ENCODE measurements at regions not wholly inside any gene's neighbourhood (a gene's known extent, or its start where the extent isn't known, plus 50 kb on each side); places are given as distances from the start of the nearest gene placed in this dataset.

DNA sequence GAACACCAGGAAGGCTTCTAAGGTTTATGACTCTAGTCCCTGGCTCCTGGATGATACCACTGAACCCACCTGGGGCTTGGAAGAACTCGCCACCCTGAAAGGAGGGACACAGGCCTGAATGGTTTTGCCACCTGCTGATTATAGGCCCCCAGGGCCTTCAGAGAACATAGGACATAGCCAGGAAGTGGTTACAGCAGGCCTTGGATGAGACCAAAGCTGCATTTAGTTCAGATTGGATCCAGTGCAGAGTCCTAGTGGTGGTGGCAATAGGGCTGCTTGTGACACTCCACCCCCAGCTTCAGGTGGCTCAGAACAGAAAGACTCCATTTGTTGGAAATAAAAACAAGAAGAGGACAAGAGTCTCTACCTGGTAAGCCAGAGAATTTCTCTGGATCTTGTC is 101.6 kb upstream of the PLPPR5 start:
- Histone ChIP-seq H3K9ac (ENCODE audit: control insufficient read depth, insufficient read depth, low read length) (no peak overlapping the region), H3K27me3 (replicated peaks in 1 of 2; ENCODE audit: control insufficient read depth in 2 of 2, insufficient read depth in 2 of 2, low read length in 1 of 2) (no peaks in the 10 kb centered on the region), H3K36me3 (ENCODE audit: control insufficient read depth in 2 of 2, insufficient read depth in 2 of 2, low read length in 1 of 2) (no peaks in the 10 kb centered on the region), H3K4me2 (ENCODE audit: control insufficient read depth, insufficient read depth) (no peak overlapping the region), H3K27ac (ENCODE audit: control insufficient read depth, insufficient read depth) (no peak overlapping the region), H3K79me2 (ENCODE audit: control insufficient read depth, insufficient read depth, low read length) (no peaks in the 10 kb centered on the region), H3K4me3 (no peak overlapping the region), H2AFZ (ENCODE audit: control insufficient read depth, low read depth, low read length) (no peak overlapping the region), H4K20me1 (ENCODE audit: control insufficient read depth, insufficient read depth) (no peaks in the 10 kb centered on the region), H3K4me1 (ENCODE audit: control insufficient read depth, insufficient read depth, low read length) (no peaks in the 10 kb centered on the region), H3K9me3 (replicated peaks; ENCODE audit: control insufficient read depth, insufficient read depth, low read length) (no peaks in the 10 kb centered on the region)
- in situ Hi-C loops (cut with MboI) = no loop called here
- intact Hi-C loops (cut with micrococcal nuclease; ENCODE audit: unreplicated experiment) = no loop called here
- ChIA-PET SMC1A (ENCODE audit: uncharacterized antibody, unreplicated experiment) (no interaction called here), RAD21 (ENCODE audit: unreplicated experiment) (no interaction called here), CTCF (no interaction called here), POLR2A (no interaction called here)
- FAIRE-seq = no peak
- 0% methylated on average over 1 of the region's 1 CpG for WGBS (ENCODE audit: insufficient coverage, insufficient replicate concordance, low lambda C conversion rate, missing lambda C conversion rate)
- no peak for DNase-seq (ENCODE audit: low read depth, low spot score)
- no TSS peak for BruUV-seq (replicated peaks)
- ATAC-seq = no peak
- TF ChIP-seq STAT1 (conservative IDR thresholded peaks at IDR 0.05) (no peak), POU2F2 (IDR thresholded peaks at IDR 0.05; ENCODE audit: borderline replicate concordance, low read depth, low read length) (no peak), RUNX3 (IDR thresholded peaks at IDR 0.05; ENCODE audit: low read length) (no peak), POLR2A (IDR thresholded peaks at IDR 0.05; ENCODE audit: low read depth, low read length) (no peak), CEBPB (IDR thresholded peaks at IDR 0.05; ENCODE audit: borderline replicate concordance in 1 of 2, low read depth in 2 of 2, low read length in 2 of 2) (no peak), ASH2L (IDR thresholded peaks at IDR 0.05; ENCODE audit: borderline replicate concordance, low read depth) (no peak), ZNF274 (IDR thresholded peaks at IDR 0.05; ENCODE audit: insufficient read depth, insufficient read length) (no peak), NRF1 (conservative IDR thresholded peaks at IDR 0.05; ENCODE audit: low read depth, low read length) (no peak), POLR2AphosphoS5 (IDR thresholded peaks at IDR 0.05; ENCODE audit: low read length) (no peak), SUPT20H (IDR thresholded peaks at IDR 0.05; ENCODE audit: borderline replicate concordance, control insufficient read depth, low read depth, low read length) (no peak), NR2F1 (conservative IDR thresholded peaks at IDR 0.05) (no peak), MTA3 (IDR thresholded peaks at IDR 0.05; ENCODE audit: borderline replicate concordance, low read length) (no peak), MYC (IDR thresholded peaks at IDR 0.05; ENCODE audit: insufficient read depth, insufficient read length, insufficient replicate concordance, low read length, severe bottlenecking) (no peak), WRNIP1 (IDR thresholded peaks at IDR 0.05; ENCODE audit: borderline replicate concordance, low read depth, low read length) (no peak)
- TF ChIP-seq, protein P1, sequence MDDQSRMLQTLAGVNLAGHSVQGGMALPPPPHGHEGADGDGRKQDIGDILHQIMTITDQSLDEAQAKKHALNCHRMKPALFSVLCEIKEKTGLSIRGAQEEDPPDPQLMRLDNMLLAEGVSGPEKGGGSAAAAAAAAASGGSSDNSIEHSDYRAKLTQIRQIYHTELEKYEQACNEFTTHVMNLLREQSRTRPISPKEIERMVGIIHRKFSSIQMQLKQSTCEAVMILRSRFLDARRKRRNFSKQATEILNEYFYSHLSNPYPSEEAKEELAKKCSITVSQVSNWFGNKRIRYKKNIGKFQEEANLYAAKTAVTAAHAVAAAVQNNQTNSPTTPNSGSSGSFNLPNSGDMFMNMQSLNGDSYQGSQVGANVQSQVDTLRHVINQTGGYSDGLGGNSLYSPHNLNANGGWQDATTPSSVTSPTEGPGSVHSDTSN (IDR thresholded peaks at IDR 0.05; ENCODE audit: insufficient replicate concordance, low read depth, low read length) = no peak
- TF ChIP-seq, protein P2, sequence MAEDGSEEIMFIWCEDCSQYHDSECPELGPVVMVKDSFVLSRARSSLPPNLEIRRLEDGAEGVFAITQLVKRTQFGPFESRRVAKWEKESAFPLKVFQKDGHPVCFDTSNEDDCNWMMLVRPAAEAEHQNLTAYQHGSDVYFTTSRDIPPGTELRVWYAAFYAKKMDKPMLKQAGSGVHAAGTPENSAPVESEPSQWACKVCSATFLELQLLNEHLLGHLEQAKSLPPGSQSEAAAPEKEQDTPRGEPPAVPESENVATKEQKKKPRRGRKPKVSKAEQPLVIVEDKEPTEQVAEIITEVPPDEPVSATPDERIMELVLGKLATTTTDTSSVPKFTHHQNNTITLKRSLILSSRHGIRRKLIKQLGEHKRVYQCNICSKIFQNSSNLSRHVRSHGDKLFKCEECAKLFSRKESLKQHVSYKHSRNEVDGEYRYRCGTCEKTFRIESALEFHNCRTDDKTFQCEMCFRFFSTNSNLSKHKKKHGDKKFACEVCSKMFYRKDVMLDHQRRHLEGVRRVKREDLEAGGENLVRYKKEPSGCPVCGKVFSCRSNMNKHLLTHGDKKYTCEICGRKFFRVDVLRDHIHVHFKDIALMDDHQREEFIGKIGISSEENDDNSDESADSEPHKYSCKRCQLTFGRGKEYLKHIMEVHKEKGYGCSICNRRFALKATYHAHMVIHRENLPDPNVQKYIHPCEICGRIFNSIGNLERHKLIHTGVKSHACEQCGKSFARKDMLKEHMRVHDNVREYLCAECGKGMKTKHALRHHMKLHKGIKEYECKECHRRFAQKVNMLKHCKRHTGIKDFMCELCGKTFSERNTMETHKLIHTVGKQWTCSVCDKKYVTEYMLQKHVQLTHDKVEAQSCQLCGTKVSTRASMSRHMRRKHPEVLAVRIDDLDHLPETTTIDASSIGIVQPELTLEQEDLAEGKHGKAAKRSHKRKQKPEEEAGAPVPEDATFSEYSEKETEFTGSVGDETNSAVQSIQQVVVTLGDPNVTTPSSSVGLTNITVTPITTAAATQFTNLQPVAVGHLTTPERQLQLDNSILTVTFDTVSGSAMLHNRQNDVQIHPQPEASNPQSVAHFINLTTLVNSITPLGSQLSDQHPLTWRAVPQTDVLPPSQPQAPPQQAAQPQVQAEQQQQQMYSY (CRISPR knock-in tag; IDR thresholded peaks at IDR 0.05) = no peak
- TF ChIP-seq, protein P3, sequence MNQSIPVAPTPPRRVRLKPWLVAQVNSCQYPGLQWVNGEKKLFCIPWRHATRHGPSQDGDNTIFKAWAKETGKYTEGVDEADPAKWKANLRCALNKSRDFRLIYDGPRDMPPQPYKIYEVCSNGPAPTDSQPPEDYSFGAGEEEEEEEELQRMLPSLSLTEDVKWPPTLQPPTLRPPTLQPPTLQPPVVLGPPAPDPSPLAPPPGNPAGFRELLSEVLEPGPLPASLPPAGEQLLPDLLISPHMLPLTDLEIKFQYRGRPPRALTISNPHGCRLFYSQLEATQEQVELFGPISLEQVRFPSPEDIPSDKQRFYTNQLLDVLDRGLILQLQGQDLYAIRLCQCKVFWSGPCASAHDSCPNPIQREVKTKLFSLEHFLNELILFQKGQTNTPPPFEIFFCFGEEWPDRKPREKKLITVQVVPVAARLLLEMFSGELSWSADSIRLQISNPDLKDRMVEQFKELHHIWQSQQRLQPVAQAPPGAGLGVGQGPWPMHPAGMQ (IDR thresholded peaks at IDR 0.05; ENCODE audit: borderline replicate concordance) = no peak

All from GM12878 (cell line).